GM10266 (cell line): ENCODE measurements at regions not wholly inside any gene's neighbourhood (a gene's known extent, or its start where the extent isn't known, plus 50 kb on each side); places are given as distances from the start of the nearest gene placed in this dataset.

Experiments used
- DNase-seq: peaks from one replicate; pipeline ENCODE4 v3.0.0; 2012; ENCODE audit errors: extremely low spot score
- TF ChIP-seq, protein P1 (sequence below): IDR thresholded peaks from 2 replicates; pipeline ENCODE4 v1.5.1; 2012; ENCODE audit warnings: mild to moderate bottlenecking, low read depth; ENCODE audit not compliant: control insufficient read depth, insufficient read depth; ENCODE audit errors: missing control alignments

- TF ChIP-seq, protein P1, sequence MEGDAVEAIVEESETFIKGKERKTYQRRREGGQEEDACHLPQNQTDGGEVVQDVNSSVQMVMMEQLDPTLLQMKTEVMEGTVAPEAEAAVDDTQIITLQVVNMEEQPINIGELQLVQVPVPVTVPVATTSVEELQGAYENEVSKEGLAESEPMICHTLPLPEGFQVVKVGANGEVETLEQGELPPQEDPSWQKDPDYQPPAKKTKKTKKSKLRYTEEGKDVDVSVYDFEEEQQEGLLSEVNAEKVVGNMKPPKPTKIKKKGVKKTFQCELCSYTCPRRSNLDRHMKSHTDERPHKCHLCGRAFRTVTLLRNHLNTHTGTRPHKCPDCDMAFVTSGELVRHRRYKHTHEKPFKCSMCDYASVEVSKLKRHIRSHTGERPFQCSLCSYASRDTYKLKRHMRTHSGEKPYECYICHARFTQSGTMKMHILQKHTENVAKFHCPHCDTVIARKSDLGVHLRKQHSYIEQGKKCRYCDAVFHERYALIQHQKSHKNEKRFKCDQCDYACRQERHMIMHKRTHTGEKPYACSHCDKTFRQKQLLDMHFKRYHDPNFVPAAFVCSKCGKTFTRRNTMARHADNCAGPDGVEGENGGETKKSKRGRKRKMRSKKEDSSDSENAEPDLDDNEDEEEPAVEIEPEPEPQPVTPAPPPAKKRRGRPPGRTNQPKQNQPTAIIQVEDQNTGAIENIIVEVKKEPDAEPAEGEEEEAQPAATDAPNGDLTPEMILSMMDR = no peak
- no peak for DNase-seq
These were observed 98.9 kb downstream of the RPS29 start for GRCh38 chr14:49487238-49487637.

- no peak for DNase-seq
- TF ChIP-seq, protein P1 = no peak
These were observed 100.9 kb downstream of the RPS29 start for GRCh38 chr14:49485290-49485689.

- DNase-seq = no peak
These were observed 102.0 kb downstream of the RPS29 start for GRCh38 chr14:49484180-49484579.

GRCh38 chr14:49483268-49483667, 102.9 kb downstream of the RPS29 start:
- DNase-seq = no peak
- TF ChIP-seq, protein P1 = no peak

More at GRCh38 chr14:49484180-49484579, 102.0 kb downstream of the RPS29 start:
- TF ChIP-seq, protein P1 = no peak

DNA sequence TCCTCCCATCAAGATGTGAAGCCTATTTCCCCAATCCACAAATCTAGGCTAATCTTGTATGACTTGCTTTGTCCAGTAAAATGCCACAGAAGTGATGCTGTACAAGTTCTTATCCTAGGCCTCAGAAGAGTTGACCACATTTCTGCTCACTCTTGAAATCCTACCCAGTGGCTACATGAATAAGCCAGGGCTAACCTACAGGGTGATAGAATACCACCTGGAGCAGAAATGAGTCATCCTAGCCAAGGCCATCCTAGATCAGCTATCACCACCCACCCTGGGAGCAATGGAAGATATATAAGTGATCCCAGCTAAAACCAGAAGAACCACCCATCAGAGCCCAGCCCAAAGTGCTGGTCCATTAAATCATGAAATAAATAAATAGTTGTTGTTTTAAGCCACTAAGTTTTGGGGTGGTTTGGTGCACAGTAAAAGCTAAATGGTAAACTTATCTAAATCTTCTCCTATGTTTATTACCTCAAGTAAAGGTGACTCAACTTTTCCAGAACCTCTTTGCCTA, 105.1 kb downstream of the RPS29 start:
- TF ChIP-seq, protein P1 = no peak
- DNase-seq = no peak

GRCh38 chr14:49480053-49480760, 106.0 kb downstream of the RPS29 start:
- no peak for DNase-seq
- TF ChIP-seq, protein P1 = no peak

- no peak for DNase-seq
- TF ChIP-seq, protein P1 = no peak
These were observed 106.7 kb downstream of the RPS29 start for GRCh38 chr14:49479432-49479831.
